ENCODE measurements at regions not wholly inside any gene's neighbourhood (a gene's known extent, or its start where the extent isn't known, plus 50 kb on each side); places are given as distances from the start of the nearest gene placed in this dataset.

GRCh38 chr17:54780238-54780637 is 120.4 kb upstream of the TOM1L1 start:
- no peak overlapping the region for H3K4me3 ChIP-seq (IDR thresholded peaks at IDR 0.05; ENCODE audit: insufficient read depth, low read depth, low read length)
- no peaks in the 10 kb centered on the region for H4K20me1 ChIP-seq (ENCODE audit: insufficient read depth)
- no peaks in the 10 kb centered on the region for H3K79me2 ChIP-seq (ENCODE audit: insufficient read depth, low read depth)
- no peaks in the 10 kb centered on the region for H3K4me1 ChIP-seq (ENCODE audit: low read depth, poor library complexity, severe bottlenecking)
- no peaks in the 10 kb centered on the region for H3K36me3 ChIP-seq (ENCODE audit: insufficient read depth)
- no peak overlapping the region for H2AFZ ChIP-seq (ENCODE audit: low read depth)
- H3K4me2 ChIP-seq = no peak overlapping the region
- H3K27ac ChIP-seq = no peak overlapping the region
- H3K27me3 ChIP-seq (ENCODE audit: insufficient read depth, low read depth) = no peaks in the 10 kb centered on the region
- H3K9ac ChIP-seq = no peak overlapping the region
- TF ChIP-seq, protein P1, sequence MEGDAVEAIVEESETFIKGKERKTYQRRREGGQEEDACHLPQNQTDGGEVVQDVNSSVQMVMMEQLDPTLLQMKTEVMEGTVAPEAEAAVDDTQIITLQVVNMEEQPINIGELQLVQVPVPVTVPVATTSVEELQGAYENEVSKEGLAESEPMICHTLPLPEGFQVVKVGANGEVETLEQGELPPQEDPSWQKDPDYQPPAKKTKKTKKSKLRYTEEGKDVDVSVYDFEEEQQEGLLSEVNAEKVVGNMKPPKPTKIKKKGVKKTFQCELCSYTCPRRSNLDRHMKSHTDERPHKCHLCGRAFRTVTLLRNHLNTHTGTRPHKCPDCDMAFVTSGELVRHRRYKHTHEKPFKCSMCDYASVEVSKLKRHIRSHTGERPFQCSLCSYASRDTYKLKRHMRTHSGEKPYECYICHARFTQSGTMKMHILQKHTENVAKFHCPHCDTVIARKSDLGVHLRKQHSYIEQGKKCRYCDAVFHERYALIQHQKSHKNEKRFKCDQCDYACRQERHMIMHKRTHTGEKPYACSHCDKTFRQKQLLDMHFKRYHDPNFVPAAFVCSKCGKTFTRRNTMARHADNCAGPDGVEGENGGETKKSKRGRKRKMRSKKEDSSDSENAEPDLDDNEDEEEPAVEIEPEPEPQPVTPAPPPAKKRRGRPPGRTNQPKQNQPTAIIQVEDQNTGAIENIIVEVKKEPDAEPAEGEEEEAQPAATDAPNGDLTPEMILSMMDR (conservative IDR thresholded peaks at IDR 0.05; ENCODE audit: low read depth, low read length) = no peak

GRCh38 chr17:54781389-54781788 is 119.3 kb upstream of the TOM1L1 start:
- H3K4me2 ChIP-seq = no peak overlapping the region
- no peak overlapping the region for H3K27ac ChIP-seq
- TF ChIP-seq, protein P1 (conservative IDR thresholded peaks at IDR 0.05; ENCODE audit: low read depth, low read length) = no peak
- H3K79me2 ChIP-seq (ENCODE audit: insufficient read depth, low read depth) = no peaks in the 10 kb centered on the region
- H2AFZ ChIP-seq (ENCODE audit: low read depth) = no peak overlapping the region
- H3K4me1 ChIP-seq (ENCODE audit: low read depth, poor library complexity, severe bottlenecking) = no peaks in the 10 kb centered on the region
- no peaks in the 10 kb centered on the region for H3K27me3 ChIP-seq (ENCODE audit: insufficient read depth, low read depth)
- no peak overlapping the region for H3K9ac ChIP-seq
- no peak overlapping the region for H3K4me3 ChIP-seq (IDR thresholded peaks at IDR 0.05; ENCODE audit: insufficient read depth, low read depth, low read length)
- no peaks in the 10 kb centered on the region for H3K36me3 ChIP-seq (ENCODE audit: insufficient read depth)
- H4K20me1 ChIP-seq (ENCODE audit: insufficient read depth) = no peaks in the 10 kb centered on the region

DNA sequence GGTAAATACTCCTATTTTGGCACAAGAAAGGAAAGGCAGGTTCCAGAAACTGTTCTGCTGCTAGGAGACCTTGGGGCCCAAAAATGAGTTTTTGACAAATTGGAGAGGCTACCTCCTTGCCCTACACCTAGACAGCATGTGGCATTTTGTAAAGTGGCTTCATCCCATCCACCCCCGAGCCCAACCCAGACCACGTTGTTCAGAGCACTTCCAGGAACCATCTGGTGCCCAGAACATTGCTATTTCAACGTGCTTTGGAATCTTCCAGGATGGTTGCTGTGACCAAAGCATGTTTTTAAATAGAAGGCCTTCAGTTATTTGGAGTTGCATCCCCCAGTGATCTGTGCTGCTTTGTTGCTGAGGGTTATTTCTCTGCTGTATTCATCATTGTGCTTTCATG is 116.3 kb upstream of the TOM1L1 start:
- Histone ChIP-seq H3K27ac (no peak overlapping the region), H3K36me3 (ENCODE audit: insufficient read depth) (no peaks in the 10 kb centered on the region), H3K4me2 (no peak overlapping the region), H3K4me1 (ENCODE audit: low read depth, poor library complexity, severe bottlenecking) (no peaks in the 10 kb centered on the region), H3K4me3 (IDR thresholded peaks at IDR 0.05; ENCODE audit: insufficient read depth, low read depth, low read length) (no peak overlapping the region), H3K9ac (no peak overlapping the region), H3K79me2 (ENCODE audit: insufficient read depth, low read depth) (no peaks in the 10 kb centered on the region), H4K20me1 (ENCODE audit: insufficient read depth) (no peaks in the 10 kb centered on the region), H2AFZ (ENCODE audit: low read depth) (no peak overlapping the region), H3K27me3 (ENCODE audit: insufficient read depth, low read depth) (no peaks in the 10 kb centered on the region)
- TF ChIP-seq, protein P1 (conservative IDR thresholded peaks at IDR 0.05; ENCODE audit: low read depth, low read length) = no peak

- Histone ChIP-seq H3K4me1 (ENCODE audit: low read depth, poor library complexity, severe bottlenecking) (no peaks in the 10 kb centered on the region), H3K9ac (no peak overlapping the region), H3K4me3 (IDR thresholded peaks at IDR 0.05; ENCODE audit: insufficient read depth, low read depth, low read length) (no peak overlapping the region), H3K79me2 (ENCODE audit: insufficient read depth, low read depth) (no peaks in the 10 kb centered on the region), H4K20me1 (ENCODE audit: insufficient read depth) (no peaks in the 10 kb centered on the region), H3K36me3 (ENCODE audit: insufficient read depth) (no peaks in the 10 kb centered on the region), H3K27me3 (ENCODE audit: insufficient read depth, low read depth) (no peaks in the 10 kb centered on the region), H2AFZ (ENCODE audit: low read depth) (no peak overlapping the region), H3K27ac (no peak overlapping the region), H3K4me2 (no peak overlapping the region)
- TF ChIP-seq, protein P1 (conservative IDR thresholded peaks at IDR 0.05; ENCODE audit: low read depth, low read length) = no peak
These were observed 114.9 kb upstream of the TOM1L1 start for GRCh38 chr17:54785643-54786268.

Measured in KMS-11 (cell line).